ENCODE measurements at regions not wholly inside any gene's neighbourhood (a gene's known extent, or its start where the extent isn't known, plus 50 kb on each side); places are given as distances from the start of the nearest gene placed in this dataset.

DNA sequence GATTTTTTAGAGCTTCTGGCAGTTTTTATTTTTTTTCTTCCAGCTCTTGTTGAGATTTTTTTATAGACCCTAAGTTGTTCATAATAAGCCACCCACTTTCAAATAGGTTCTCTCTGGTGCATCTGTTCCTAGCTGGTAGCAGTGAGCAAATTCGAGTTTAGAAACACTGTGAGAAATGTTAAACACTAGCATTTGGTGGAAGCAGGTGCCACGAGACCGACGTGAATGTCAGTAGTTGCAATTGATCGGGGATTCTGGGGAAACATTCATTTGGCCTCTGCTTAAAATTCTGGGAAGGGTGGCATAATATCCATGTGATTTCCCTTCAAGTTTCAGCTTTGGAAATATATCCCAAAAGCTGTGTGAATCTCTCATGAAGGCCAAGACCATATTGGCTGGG lies 435.0 kb downstream of the RNF144A start:
- no peak for ATAC-seq
- TF ChIP-seq, protein P1, sequence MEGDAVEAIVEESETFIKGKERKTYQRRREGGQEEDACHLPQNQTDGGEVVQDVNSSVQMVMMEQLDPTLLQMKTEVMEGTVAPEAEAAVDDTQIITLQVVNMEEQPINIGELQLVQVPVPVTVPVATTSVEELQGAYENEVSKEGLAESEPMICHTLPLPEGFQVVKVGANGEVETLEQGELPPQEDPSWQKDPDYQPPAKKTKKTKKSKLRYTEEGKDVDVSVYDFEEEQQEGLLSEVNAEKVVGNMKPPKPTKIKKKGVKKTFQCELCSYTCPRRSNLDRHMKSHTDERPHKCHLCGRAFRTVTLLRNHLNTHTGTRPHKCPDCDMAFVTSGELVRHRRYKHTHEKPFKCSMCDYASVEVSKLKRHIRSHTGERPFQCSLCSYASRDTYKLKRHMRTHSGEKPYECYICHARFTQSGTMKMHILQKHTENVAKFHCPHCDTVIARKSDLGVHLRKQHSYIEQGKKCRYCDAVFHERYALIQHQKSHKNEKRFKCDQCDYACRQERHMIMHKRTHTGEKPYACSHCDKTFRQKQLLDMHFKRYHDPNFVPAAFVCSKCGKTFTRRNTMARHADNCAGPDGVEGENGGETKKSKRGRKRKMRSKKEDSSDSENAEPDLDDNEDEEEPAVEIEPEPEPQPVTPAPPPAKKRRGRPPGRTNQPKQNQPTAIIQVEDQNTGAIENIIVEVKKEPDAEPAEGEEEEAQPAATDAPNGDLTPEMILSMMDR (IDR thresholded peaks at IDR 0.05): no peak
- H3K4me3 ChIP-seq: no peak overlapping the region
- no peaks in the 10 kb centered on the region for H3K9me3 ChIP-seq
- DNase-seq: no peak
- no peaks in the 10 kb centered on the region for H3K27me3 ChIP-seq
- FAIRE-seq: no peak
- H3K4me1 ChIP-seq: peaks cover 15 to 27% (median 18%) of the 10 kb centered on the region in 3 donors
- WGBS, 2 donors: 86 to 87% methylated on average over 5 of the region's 5 CpGs
- H3K27ac ChIP-seq: no peak overlapping the region
- intact Hi-C loops (cut with DNase I): no loop called here
- H3K36me3 ChIP-seq: no peaks in the 10 kb centered on the region

DNA sequence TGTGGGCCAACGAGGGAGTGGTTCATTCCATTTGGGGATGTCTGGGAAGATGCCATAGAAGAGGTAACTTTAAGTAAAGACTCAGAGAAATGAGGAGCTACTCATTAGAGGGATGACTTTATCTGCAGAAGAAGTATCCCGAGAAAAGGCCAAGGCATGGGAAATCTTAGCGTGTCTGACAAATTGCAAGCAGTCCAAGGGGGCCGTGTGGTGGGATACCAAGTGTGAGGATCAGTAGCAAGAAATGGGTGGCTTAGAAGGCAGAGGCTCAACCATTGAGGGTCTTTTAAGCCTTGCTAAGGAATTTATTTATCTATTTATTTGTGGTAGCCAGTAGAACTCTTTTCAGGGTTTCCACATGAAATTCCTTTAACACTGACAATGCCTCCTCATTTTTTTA lies 436.4 kb downstream of the RNF144A start:
- ATAC-seq (no peak), FAIRE-seq (no peak), DNase-seq (no peak)
- H3K4me3 ChIP-seq: no peak overlapping the region
- intact Hi-C loops (cut with DNase I): no loop called here
- WGBS, 2 donors: 93 to 94% methylated on average over 4 of the region's 4 CpGs
- H3K9me3 ChIP-seq: no peaks in the 10 kb centered on the region
- no peak overlapping the region for H3K27ac ChIP-seq
- no peaks in the 10 kb centered on the region for H3K36me3 ChIP-seq
- TF ChIP-seq, protein P1 (IDR thresholded peaks at IDR 0.05): no peak
- no peaks in the 10 kb centered on the region for H3K27me3 ChIP-seq
- H3K4me1 ChIP-seq: peaks cover 21 to 32% (median 26%) of the 10 kb centered on the region in 3 donors

DNA sequence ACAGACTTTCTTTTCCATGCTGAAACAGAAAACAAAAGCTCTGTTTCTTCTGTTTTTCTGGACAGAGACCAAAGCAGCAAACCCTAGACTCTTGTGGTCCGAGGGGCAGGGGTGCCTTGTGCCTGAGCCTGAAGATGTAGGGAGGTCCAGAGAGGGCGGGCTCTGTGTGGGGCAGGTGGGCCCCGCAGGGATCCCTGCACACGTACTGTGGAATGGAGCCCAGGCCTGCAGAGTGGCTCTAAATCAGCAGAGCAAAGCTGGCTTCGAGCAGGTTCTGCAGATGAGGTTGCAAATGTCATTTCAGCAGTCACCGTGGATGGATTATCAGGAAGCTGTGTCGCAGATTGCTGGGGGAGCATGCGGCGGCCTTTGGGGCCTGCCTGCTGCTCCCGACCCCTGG lies 438.6 kb downstream of the RNF144A start:
- H3K4me3 ChIP-seq: no peak overlapping the region
- peak overlapping the region; percentile 60 to 88 (median 88) for H3K27ac ChIP-seq
- intact Hi-C loops (cut with DNase I): no loop called here
- ATAC-seq: no peak
- H3K36me3 ChIP-seq: no peaks in the 10 kb centered on the region
- no peaks in the 10 kb centered on the region for H3K9me3 ChIP-seq
- FAIRE-seq: no peak
- no peak for DNase-seq
- TF ChIP-seq, protein P1 (IDR thresholded peaks at IDR 0.05): no peak
- H3K27me3 ChIP-seq: no peaks in the 10 kb centered on the region
- 67 to 72% methylated on average over 10 of the region's 10 CpGs for WGBS, 2 donors
- H3K4me1 ChIP-seq: peaks cover 21 to 31% (median 26%) of the 10 kb centered on the region in 3 donors

DNA sequence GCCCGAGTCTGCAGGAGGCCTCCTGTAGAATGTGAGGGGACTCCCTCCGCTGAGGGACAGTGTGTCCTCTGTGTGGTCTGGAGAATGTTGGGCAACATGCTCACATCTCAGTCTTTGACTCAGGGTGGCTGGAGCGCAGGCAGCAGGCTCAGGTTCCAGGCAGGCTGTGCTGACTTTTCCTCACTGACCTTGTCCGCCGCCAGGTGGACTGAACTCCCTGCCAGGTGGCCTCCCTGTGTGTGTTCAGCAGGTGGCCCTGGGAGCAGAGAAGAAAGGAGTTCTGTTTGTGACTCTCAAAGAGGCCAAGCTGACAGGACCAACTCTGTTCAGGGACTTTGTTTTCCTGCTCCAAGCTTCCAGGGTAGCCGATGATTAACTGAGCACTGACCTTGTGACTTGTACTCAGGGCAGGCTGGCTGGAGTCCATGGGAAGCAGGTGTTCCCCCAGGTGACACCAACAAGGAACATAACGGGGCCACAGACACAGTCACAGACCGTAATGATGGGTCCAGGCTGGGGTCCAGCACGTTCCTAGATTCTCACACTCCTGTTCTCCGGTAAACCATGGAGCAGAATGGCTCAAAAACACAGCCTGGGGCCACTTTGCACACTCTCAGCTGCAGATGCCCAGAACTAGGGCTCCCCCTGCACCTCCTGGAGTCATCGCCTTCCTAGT lies 439.8 kb downstream of the RNF144A start:
- 21 to 24% methylated on average over 11 of the region's 11 CpGs for WGBS, 2 donors
- H3K27ac ChIP-seq: peak overlapping the region; percentile 60 to 88 (median 88)
- H3K36me3 ChIP-seq: no peaks in the 10 kb centered on the region
- no peak for FAIRE-seq
- DNase-seq: peak; percentile 85 to 95 (median 94)
- intact Hi-C loops (cut with DNase I): no loop called here
- H3K4me1 ChIP-seq: peaks cover 21 to 26% (median 24%) of the 10 kb centered on the region in 3 donors
- peak; percentile 91 to 96 (median 94) for ATAC-seq
- H3K4me3 ChIP-seq: no peak overlapping the region
- TF ChIP-seq, protein P1 (IDR thresholded peaks at IDR 0.05): peak; percentile 18 to 49 (median 26)
- no peaks in the 10 kb centered on the region for H3K9me3 ChIP-seq
- no peaks in the 10 kb centered on the region for H3K27me3 ChIP-seq

DNA sequence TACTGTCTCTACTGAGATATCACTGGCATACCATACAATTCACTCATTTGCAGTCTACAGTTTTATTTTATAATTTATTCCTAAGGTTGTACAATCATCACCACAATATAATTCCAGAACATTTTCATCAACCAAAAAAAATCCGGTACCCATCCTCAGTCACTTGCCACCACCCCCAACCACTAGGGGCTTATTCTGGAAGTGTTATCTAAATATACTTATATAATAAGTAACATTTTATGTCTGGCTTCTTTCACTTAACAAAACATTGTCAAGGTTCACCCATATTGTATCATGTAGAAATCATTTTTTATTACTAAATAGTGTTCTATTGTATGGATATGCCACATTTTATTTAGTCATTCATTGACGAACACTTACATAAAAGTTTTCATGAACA lies 440.8 kb downstream of the RNF144A start:
- H3K27me3 ChIP-seq: no peaks in the 10 kb centered on the region
- H3K9me3 ChIP-seq: no peaks in the 10 kb centered on the region
- 93 to 95% methylated on average over 2 of the region's 2 CpGs for WGBS, 2 donors
- no peak overlapping the region for H3K4me3 ChIP-seq
- peak overlapping the region; percentile 46 to 88 (median 88) for H3K27ac ChIP-seq
- no peaks in the 10 kb centered on the region for H3K36me3 ChIP-seq
- intact Hi-C loops (cut with DNase I): no loop called here
- FAIRE-seq (no peak), ATAC-seq (no peak), DNase-seq (no peak)
- H3K4me1 ChIP-seq: peaks cover 21 to 26% (median 24%) of the 10 kb centered on the region in 3 donors
- TF ChIP-seq, protein P1 (IDR thresholded peaks at IDR 0.05): no peak
